Omental fat pad (tissue), 3 donors: ENCODE measurements at regions not wholly inside any gene's neighbourhood (a gene's known extent, or its start where the extent isn't known, plus 50 kb on each side); places are given as distances from the start of the nearest gene placed in this dataset.
"Not testable (repeated sequence)": the region's sequence is repeated elsewhere in the genome, so short reads cannot be mapped to it uniquely, and the experiment has no call there.

Experiments used
- ATAC-seq: fragments of 150-250 bp; one replicate; pipeline ENCODE4 v1.9.1; 2016; ENCODE audit warnings: mild to moderate bottlenecking, moderate library complexity; ENCODE audit not compliant: low FRiP score
- DNase-seq: peaks from one replicate; pipeline ENCODE4 v3.0.0-alpha.2; 2019; ENCODE audit warnings: low spot score
- CTCF ChIP-seq, 3 donors: fragments of 450-650 bp; IDR thresholded peaks; one replicate each; pipeline ENCODE4 v1.5.1; 2016 to 2017; ENCODE audit warnings: antibody characterized with exemption in 3 of 3, mild to moderate bottlenecking in 3 of 3, moderate library complexity in 2 of 3

DNA sequence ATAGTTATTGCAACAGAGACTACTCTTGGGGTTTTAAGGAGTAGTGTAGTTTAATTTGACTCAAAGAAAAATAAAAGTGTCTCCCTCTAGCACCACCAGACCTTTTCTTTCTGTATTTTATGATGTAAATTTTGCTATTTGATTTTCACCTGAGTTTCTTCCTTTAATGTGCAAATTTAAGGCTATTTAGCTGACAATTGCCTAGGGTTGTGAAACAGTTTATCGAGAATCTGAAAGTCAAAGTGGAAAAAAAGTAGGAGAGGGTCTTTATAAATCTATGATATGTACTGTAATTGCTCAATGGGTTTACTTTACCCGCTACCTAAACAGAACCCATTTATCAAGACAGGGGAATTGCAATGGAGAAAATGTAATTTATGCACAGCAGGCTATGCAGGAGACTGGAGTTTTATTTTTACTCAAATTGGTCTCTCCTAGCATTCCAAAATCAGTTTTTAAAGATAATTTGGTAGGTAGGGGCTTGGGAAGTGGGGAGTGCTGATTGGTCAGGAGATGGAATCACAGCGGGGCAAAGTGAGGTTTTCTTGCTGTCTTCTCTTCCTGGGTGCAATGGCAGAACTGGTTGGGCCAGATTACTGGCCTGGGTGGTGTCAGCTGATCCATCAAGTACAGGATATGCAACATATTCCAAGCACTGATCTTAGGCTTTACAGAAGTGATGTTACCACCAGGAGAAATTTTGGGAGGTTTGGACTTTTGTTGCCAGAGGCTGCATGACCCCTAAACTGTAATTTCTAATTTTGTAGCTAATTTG is 228.6 kb upstream of the TACR3 start:
- TF ChIP-seq CTCF (IDR thresholded peaks at IDR 0.05), result no peak
- ATAC-seq, result no peak

DNA sequence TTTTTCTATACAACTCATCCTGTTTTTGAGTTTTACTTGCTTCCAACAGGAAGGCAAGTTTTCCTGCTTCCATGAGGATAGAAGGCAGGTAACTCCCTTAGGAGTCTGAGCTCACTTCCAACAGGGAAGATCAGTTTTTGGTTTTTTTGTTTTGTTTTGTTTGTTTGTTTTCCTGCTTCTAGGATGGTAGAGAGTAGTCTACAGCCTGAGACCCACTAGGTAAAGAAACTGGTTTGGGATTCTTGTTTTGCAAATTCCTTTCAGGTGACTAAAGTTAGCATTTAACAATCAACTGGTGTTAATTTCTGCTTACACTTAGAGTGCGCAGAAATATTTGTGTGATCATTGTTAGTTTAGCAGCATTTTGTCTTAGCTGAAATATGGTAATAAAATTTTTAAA is 227.8 kb upstream of the TACR3 start:
- no peak for TF ChIP-seq CTCF (IDR thresholded peaks at IDR 0.05)
- no peak for DNase-seq

More for the DNA sequence above, 228.6 kb upstream of the TACR3 start:
- DNase-seq, result no peak

DNA sequence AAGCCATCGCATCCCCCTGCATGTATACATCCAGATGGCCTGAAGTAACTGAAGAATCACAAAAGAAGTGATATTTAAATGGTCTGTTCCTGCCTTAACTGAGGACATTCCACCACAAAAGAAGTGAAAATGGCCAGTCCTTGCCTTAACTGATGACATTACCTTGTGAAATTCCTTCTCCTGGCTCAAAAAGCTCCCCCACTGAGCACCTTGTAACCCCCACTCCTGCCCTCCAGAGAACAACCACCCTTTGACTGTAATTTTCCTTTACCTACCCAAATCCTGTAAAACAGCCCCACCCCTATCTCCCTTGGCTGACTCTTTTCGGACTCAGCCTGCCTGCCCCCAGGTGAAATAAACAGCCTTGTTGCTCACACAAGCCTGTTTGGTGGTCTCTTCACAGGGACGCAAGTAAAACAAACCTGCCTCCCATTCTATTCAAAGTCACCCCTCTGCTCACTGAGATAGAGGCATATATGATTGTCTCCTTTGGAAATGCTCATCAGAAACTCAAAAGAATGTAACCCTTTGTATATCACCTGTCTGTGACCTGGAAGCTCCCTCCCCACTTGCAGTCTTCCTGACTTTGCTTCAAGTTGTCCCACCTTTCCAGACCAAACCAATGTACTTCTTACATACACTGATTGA is 227.0 kb upstream of the TACR3 start:
- not testable (repeated sequence) for ATAC-seq, DNase-seq

More for the DNA sequence above, 227.8 kb upstream of the TACR3 start:
- ATAC-seq, result no peak

- ATAC-seq (no peak), DNase-seq (no peak)
- no peak for TF ChIP-seq CTCF (IDR thresholded peaks at IDR 0.05)
Measured at GRCh38 chr4:103938488-103938887, 218.7 kb upstream of the TACR3 start.

- DNase-seq (no peak), ATAC-seq (no peak)
- no peak for TF ChIP-seq CTCF (IDR thresholded peaks at IDR 0.05)
Measured at GRCh38 chr4:103936653-103937145, 216.9 kb upstream of the TACR3 start.

- no peak for ATAC-seq
- no peak for DNase-seq
- TF ChIP-seq CTCF (IDR thresholded peaks at IDR 0.05), result peak in 1 of 3 donors; percentile 20
Measured at GRCh38 chr4:103934178-103934789, 214.5 kb upstream of the TACR3 start.

DNA sequence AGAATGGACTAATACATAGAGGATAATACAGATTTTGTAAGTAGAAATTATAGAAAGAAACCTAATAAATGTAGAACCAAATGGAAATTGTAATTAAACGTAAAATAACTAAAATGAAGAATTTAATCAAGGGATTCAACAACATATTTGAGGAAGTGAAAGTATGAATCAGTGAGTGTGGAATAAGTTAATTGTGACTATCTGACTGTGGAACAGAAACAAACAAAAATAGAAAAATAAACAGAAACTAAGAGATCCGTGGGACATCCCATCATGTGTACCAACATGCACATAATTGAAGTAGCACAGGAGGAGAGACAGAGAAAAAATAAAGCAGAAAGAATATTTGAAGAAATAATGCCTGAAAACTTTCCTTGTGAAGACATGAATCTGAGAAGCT is 208.6 kb upstream of the TACR3 start:
- no peak for DNase-seq
- TF ChIP-seq CTCF (IDR thresholded peaks at IDR 0.05), result no peak
- ATAC-seq, result no peak
